Stomach smooth muscle (tissue), 2 donors: ENCODE measurements at regions not wholly inside any gene's neighbourhood (a gene's known extent, or its start where the extent isn't known, plus 50 kb on each side); places are given as distances from the start of the nearest gene placed in this dataset.

Source experiments
- H3K27ac ChIP-seq: one replicate; pipeline ENCODE4 v1.7.0; 2013; ENCODE audit warnings: mild to moderate bottlenecking, low read length, inconsistent platforms
- H3K27me3 ChIP-seq, 2 donors: one replicate each; pipeline ENCODE4 v1.7.0; 2013; ENCODE audit warnings: low read length in 2 of 2; ENCODE audit not compliant: insufficient read depth in 2 of 2, control insufficient read depth in 1 of 2
- H3K36me3 ChIP-seq, 2 donors: one replicate each; pipeline ENCODE4 v1.7.0; 2013; ENCODE audit warnings: low read length in 2 of 2; ENCODE audit not compliant: control insufficient read depth in 2 of 2, insufficient read depth in 2 of 2
- H3K4me1 ChIP-seq: one replicate; pipeline ENCODE4 v1.7.0; 2013; ENCODE audit warnings: low read length; ENCODE audit not compliant: control insufficient read depth, insufficient read depth
- H3K4me3 ChIP-seq, 2 donors: one replicate each; pipeline ENCODE4 v1.7.0; 2013; ENCODE audit warnings: low read length in 2 of 2
- H3K9ac ChIP-seq, 2 donors: one replicate each; pipeline ENCODE4 v1.7.0; 2013; ENCODE audit warnings: low read length in 2 of 2, mild to moderate bottlenecking in 1 of 2
- H3K9me3 ChIP-seq, 2 donors: one replicate each; pipeline ENCODE4 v1.7.0; 2013; ENCODE audit warnings: low read length in 2 of 2; ENCODE audit not compliant: control insufficient read depth in 2 of 2
- donor health status: healthy.
- donor health status: Pancreatic carcinoma.

- Histone ChIP-seq H3K4me1 (peaks cover 70% of the 10 kb centered on the region), H3K27ac (peak overlapping the region; percentile 24), H3K4me3 (peak overlapping the region; percentile 14 to 79), H3K27me3 (no peaks in the 10 kb centered on the region), H3K9me3 (no peaks in the 10 kb centered on the region), H3K36me3 (peaks cover 15 to 24% of the 10 kb centered on the region in 2 donors), H3K9ac (peak overlapping the region; percentile 21 to 61)
These were observed 92.0 kb downstream of the RFLNA start for GRCh38 chr12:124386661-124387527.

DNA sequence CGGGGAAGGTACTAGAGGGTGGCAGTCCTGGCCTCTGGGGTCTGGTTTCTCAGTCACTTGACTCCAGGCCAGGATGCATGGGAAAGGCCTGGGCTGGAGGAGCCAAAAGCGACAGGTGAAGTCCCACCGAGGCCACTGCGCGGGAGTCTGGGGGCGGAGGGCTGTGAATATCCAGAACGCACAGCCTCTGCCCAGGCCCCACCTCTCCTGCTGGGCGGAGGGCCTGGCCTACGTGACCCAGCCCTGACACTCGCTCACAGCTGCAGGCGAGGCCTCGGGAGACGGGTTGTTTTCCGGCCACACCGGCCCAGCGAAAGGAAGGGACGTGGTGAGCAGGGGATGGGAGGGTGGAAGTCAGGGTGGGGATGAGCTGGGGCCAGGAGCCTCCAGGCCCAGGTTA is 91.2 kb downstream of the RFLNA start:
- Histone ChIP-seq H3K27me3 (no peaks in the 10 kb centered on the region), H3K4me3 (peak overlapping the region in 1 of 2 donors; percentile 57), H3K9me3 (no peaks in the 10 kb centered on the region), H3K36me3 (peaks cover 15 to 24% of the 10 kb centered on the region in 2 donors), H3K27ac (peak overlapping the region; percentile 18), H3K9ac (no peak overlapping the region), H3K4me1 (peaks cover 70% of the 10 kb centered on the region)

GRCh38 chr12:124385219-124385969 is 90.5 kb downstream of the RFLNA start:
- Histone ChIP-seq H3K4me3 (peak overlapping the region in 1 of 2 donors; percentile 8), H3K4me1 (peaks cover 72% of the 10 kb centered on the region), H3K27ac (no peak overlapping the region), H3K9me3 (no peaks in the 10 kb centered on the region), H3K36me3 (peaks cover 15 to 24% of the 10 kb centered on the region in 2 donors), H3K9ac (no peak overlapping the region), H3K27me3 (no peaks in the 10 kb centered on the region)

DNA sequence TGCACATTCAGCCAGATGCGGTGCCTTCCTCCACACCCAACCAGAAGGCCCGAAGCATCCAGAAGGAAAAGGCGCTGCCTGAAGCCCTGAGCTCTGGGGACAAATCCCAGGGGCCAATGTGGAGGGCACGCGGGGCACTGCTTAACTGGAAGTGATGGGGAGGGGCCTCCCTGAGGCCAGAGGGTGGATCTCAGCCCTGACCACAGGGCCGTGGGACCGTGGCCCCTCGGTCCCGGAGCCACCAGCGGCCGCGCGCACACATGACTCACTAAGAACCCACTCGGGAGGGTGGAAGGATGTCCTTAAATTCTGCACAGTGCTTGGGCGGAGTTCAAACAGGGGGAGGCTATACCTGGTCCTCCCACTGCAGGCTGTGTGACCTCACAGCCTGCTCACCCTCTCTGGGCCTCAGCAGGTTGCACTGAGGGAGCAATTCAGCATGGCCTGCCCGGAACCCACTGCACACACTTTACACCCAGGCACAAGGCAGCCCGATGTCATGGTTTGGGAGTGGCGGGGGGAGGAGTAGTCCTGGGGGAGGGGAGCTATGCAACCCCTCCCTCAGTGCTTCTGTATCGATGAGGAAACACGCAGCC is 89.5 kb downstream of the RFLNA start:
- no peak overlapping the region for H3K4me3 ChIP-seq
- H3K9ac ChIP-seq: no peak overlapping the region
- H3K4me1 ChIP-seq: peaks cover 74% of the 10 kb centered on the region
- peaks cover 15 to 24% of the 10 kb centered on the region in 2 donors for H3K36me3 ChIP-seq
- no peak overlapping the region for H3K27ac ChIP-seq
- no peaks in the 10 kb centered on the region for H3K27me3 ChIP-seq
- H3K9me3 ChIP-seq: no peaks in the 10 kb centered on the region

- peak overlapping the region; percentile 92 for H3K27ac ChIP-seq
- no peak overlapping the region for H3K4me3 ChIP-seq
- no peaks in the 10 kb centered on the region for H3K27me3 ChIP-seq
- H3K36me3 ChIP-seq: peaks cover 23 to 33% of the 10 kb centered on the region in 2 donors
- no peak overlapping the region for H3K9ac ChIP-seq
- H3K9me3 ChIP-seq: no peaks in the 10 kb centered on the region
- peaks cover 73% of the 10 kb centered on the region for H3K4me1 ChIP-seq
These were observed 88.1 kb downstream of the RFLNA start for GRCh38 chr12:124383028-124383427.

- H3K9me3 ChIP-seq: no peaks in the 10 kb centered on the region
- peak overlapping the region; percentile 56 to 60 for H3K9ac ChIP-seq
- peak overlapping the region; percentile 92 for H3K27ac ChIP-seq
- peak overlapping the region in 1 of 2 donors; percentile 49 for H3K4me3 ChIP-seq
- peaks cover 28 to 38% of the 10 kb centered on the region in 2 donors for H3K36me3 ChIP-seq
- H3K4me1 ChIP-seq: peaks cover 61% of the 10 kb centered on the region
- no peaks in the 10 kb centered on the region for H3K27me3 ChIP-seq
These were observed 86.8 kb downstream of the RFLNA start for GRCh38 chr12:124381456-124382296.

DNA sequence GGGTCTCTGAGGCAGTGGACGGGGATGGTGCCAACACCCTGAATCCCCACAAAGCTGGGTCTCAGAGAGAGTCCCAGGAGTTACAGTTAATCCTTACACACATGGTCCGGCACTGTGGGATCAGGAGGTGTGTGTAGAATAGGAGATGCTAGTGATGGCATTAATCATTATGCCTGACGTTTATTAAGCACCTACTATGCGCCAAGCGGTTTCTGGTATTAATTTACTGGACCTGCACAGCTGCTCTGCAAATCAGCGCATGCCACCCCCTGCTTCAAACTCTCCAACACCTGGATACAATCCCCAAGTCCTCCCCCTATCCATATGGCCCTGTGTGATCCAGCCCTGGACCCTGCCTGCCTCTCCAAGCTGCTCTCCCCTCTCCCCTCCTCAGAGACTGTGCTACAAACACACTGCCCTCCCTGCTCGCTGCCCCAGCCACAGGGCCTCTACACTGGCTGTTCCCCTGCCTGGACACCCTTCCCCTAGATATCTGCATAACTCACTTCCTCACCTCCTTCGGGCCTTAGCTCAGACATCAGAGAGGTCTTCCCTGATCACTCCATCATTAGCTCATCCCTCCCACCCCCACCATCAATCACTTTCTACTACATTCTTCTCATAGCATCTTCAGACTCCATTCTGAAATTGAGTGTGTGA is 86.0 kb downstream of the RFLNA start:
- Histone ChIP-seq H3K27me3 (no peaks in the 10 kb centered on the region), H3K9me3 (no peaks in the 10 kb centered on the region), H3K36me3 (peaks cover 33 to 41% of the 10 kb centered on the region in 2 donors), H3K27ac (peak overlapping the region; percentile 92), H3K4me1 (peaks cover 53% of the 10 kb centered on the region), H3K4me3 (peak overlapping the region in 1 of 2 donors; percentile 49), H3K9ac (peak overlapping the region; percentile 56 to 58)

GRCh38 chr12:124379938-124380754 is 85.3 kb downstream of the RFLNA start:
- H3K36me3 ChIP-seq: peaks cover 39 to 41% of the 10 kb centered on the region in 2 donors
- H3K27me3 ChIP-seq: no peaks in the 10 kb centered on the region
- H3K9ac ChIP-seq: peak overlapping the region; percentile 48 to 60
- no peaks in the 10 kb centered on the region for H3K9me3 ChIP-seq
- peak overlapping the region in 1 of 2 donors; percentile 35 for H3K4me3 ChIP-seq
- H3K27ac ChIP-seq: peak overlapping the region; percentile 92
- peaks cover 47% of the 10 kb centered on the region for H3K4me1 ChIP-seq

DNA sequence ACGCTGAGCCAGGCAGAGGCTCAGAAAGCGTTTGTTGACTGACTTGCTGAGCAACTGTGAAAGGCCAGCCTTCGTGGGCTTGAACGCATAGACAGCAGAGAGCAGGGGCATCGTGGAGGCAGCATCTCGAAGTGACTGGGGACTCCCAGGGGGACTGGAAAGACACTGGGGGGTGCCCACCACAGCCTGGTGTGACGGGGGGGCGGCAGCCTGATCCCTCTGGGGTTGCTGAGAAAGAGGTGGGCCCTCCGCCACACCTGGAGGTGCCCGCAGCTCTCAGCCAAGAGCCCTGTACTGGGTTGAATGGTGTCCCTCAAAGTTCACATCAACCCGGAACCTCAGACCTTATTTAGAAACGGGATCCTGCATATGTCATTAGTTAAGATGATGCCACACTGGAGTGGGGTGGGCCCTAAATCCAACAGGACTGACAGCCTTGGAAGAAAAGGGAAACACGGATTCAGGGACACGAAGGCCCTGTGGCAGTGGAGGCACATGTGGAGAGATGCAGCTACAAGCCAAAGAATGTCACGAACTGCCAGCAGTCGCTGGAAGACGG is 84.6 kb downstream of the RFLNA start:
- Histone ChIP-seq H3K27ac (peak overlapping the region; percentile 92), H3K36me3 (peaks cover 39 to 42% of the 10 kb centered on the region in 2 donors), H3K27me3 (no peaks in the 10 kb centered on the region), H3K9me3 (no peaks in the 10 kb centered on the region), H3K4me3 (peak overlapping the region in 1 of 2 donors; percentile 35), H3K4me1 (peaks cover 49% of the 10 kb centered on the region), H3K9ac (peak overlapping the region; percentile 48 to 51)
